ENCODE measurements at regions not wholly inside any gene's neighbourhood (a gene's known extent, or its start where the extent isn't known, plus 50 kb on each side); places are given as distances from the start of the nearest gene placed in this dataset. TPM values are rescaled to one million over a fixed set of nuclear protein-coding genes. Genes with fewer than 3 reads are reported as not detected.

DNA sequence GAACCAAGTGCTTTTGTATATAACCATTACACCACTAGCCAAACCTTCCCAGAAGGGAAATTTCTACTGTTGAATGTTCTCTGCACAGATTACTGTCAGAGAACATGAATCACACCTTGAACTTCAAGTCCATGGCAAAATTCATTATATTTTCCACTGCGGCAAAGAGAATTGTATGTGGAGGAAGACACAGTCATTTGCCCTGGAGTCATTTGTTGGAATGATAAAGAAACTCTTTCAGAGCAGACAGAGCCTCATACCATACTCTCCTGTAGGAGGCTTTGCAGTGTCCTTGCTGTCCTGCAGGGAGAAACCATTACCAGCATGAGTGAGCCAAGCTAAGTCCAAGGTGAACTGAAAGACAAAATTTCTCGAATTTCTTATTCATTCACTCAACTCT, 369.0 kb downstream of the ARHGEF28 start (continued):
- TF ChIP-seq, protein P1, sequence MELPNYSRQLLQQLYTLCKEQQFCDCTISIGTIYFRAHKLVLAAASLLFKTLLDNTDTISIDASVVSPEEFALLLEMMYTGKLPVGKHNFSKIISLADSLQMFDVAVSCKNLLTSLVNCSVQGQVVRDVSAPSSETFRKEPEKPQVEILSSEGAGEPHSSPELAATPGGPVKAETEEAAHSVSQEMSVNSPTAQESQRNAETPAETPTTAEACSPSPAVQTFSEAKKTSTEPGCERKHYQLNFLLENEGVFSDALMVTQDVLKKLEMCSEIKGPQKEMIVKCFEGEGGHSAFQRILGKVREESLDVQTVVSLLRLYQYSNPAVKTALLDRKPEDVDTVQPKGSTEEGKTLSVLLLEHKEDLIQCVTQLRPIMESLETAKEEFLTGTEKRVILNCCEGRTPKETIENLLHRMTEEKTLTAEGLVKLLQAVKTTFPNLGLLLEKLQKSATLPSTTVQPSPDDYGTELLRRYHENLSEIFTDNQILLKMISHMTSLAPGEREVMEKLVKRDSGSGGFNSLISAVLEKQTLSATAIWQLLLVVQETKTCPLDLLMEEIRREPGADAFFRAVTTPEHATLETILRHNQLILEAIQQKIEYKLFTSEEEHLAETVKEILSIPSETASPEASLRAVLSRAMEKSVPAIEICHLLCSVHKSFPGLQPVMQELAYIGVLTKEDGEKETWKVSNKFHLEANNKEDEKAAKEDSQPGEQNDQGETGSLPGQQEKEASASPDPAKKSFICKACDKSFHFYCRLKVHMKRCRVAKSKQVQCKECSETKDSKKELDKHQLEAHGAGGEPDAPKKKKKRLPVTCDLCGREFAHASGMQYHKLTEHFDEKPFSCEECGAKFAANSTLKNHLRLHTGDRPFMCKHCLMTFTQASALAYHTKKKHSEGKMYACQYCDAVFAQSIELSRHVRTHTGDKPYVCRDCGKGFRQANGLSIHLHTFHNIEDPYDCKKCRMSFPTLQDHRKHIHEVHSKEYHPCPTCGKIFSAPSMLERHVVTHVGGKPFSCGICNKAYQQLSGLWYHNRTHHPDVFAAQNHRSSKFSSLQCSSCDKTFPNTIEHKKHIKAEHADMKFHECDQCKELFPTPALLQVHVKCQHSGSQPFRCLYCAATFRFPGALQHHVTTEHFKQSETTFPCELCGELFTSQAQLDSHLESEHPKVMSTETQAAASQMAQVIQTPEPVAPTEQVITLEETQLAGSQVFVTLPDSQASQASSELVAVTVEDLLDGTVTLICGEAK (IDR thresholded peaks at IDR 0.05; ENCODE audit: borderline replicate concordance), result no peak
- no peak for TF ChIP-seq SREBF1 (IDR thresholded peaks at IDR 0.05; ENCODE audit: low read length)
- no peak for TF ChIP-seq MEF2B (IDR thresholded peaks at IDR 0.05; ENCODE audit: partially characterized antibody, poor library complexity, severe bottlenecking)

Small RNA genes lying in the stretch of these regions (small RNA-seq; reads per million reads assigned to genes)
- not detected for gene RN7SL814P
